ENCODE measurements at regions not wholly inside any gene's neighbourhood (a gene's known extent, or its start where the extent isn't known, plus 50 kb on each side); places are given as distances from the start of the nearest gene placed in this dataset.

- no peaks in the 10 kb centered on the region for H3K9me3 ChIP-seq (replicated peaks in 1 of 3)
Observed at GRCh38 chr20:22460803-22461202, 123.6 kb downstream of the FOXA2 start.

GRCh38 chr20:22460231-22460630 is 124.1 kb downstream of the FOXA2 start:
- 78 to 100% (median 82%) methylated on average over 1 of the region's 1 CpG for WGBS, 4 donors
- H3K36me3 ChIP-seq (replicated peaks in 1 of 2): no peaks in the 10 kb centered on the region
- H3K27ac ChIP-seq: no peak overlapping the region
- intact Hi-C loops (cut with DNase I): no loop called here
- H3K9me3 ChIP-seq (replicated peaks in 1 of 3): no peaks in the 10 kb centered on the region
- TF ChIP-seq POLR2A (IDR thresholded peaks at IDR 0.05) (no peak), CTCF (IDR thresholded peaks at IDR 0.05) (no peak)
- H3K4me1 ChIP-seq (replicated peaks in 1 of 2): no peaks in the 10 kb centered on the region
- no peak for DNase-seq
- no peak overlapping the region for H3K4me3 ChIP-seq
- peaks cover 13% of the 10 kb centered on the region for H3K27me3 ChIP-seq

More at GRCh38 chr20:22460803-22461202, 123.6 kb downstream of the FOXA2 start:
- TF ChIP-seq CTCF (IDR thresholded peaks at IDR 0.05) (no peak), POLR2A (IDR thresholded peaks at IDR 0.05) (no peak)
- intact Hi-C loops (cut with DNase I): no loop called here
- Histone ChIP-seq H3K27me3 (peaks cover 7% of the 10 kb centered on the region), H3K4me3 (no peak overlapping the region), H3K4me1 (replicated peaks in 1 of 2) (no peaks in the 10 kb centered on the region), H3K36me3 (replicated peaks in 1 of 2) (no peaks in the 10 kb centered on the region), H3K27ac (no peak overlapping the region)
- 83 to 97% (median 88%) methylated on average over 2 of the region's 2 CpGs for WGBS, 4 donors
- no peak for DNase-seq

- no peak overlapping the region for H3K4me3 ChIP-seq
- no peaks in the 10 kb centered on the region for H3K9me3 ChIP-seq (replicated peaks in 1 of 3)
- intact Hi-C loops (cut with DNase I): loop anchor here in 1 of 2 donors (10.0 kb wide), 1 partner anchor 225 kb away; no protein-coding TSS in a partner anchor
- DNase-seq: no peak
- H3K36me3 ChIP-seq (replicated peaks in 1 of 2): no peaks in the 10 kb centered on the region
- TF ChIP-seq CTCF (IDR thresholded peaks at IDR 0.05) (no peak), POLR2A (IDR thresholded peaks at IDR 0.05) (no peak)
- no peak overlapping the region for H3K27ac ChIP-seq
- peaks cover 17% of the 10 kb centered on the region for H3K27me3 ChIP-seq
- H3K4me1 ChIP-seq (replicated peaks in 1 of 2): no peaks in the 10 kb centered on the region
Observed at GRCh38 chr20:22459754-22460153, 124.6 kb downstream of the FOXA2 start.

GRCh38 chr20:22456109-22456508 is 128.3 kb downstream of the FOXA2 start:
- TF ChIP-seq POLR2A (IDR thresholded peaks at IDR 0.05): no peak
- no peak for TF ChIP-seq CTCF (IDR thresholded peaks at IDR 0.05)
- intact Hi-C loops (cut with DNase I): loop anchor here in 1 of 2 donors (10.0 kb wide), 1 partner anchor 229 kb away; no protein-coding TSS in a partner anchor
- no peaks in the 10 kb centered on the region for H3K36me3 ChIP-seq (replicated peaks in 1 of 2)
- H3K4me1 ChIP-seq (replicated peaks in 1 of 2): no peaks in the 10 kb centered on the region
- DNase-seq: no peak
- 46 to 72% (median 57%) methylated on average over 3 of the region's 3 CpGs for WGBS, 4 donors
- peaks cover 18% of the 10 kb centered on the region for H3K27me3 ChIP-seq
- no peak overlapping the region for H3K27ac ChIP-seq
- H3K9me3 ChIP-seq (replicated peaks in 1 of 3): no peaks in the 10 kb centered on the region
- H3K4me3 ChIP-seq: no peak overlapping the region
